ENCODE measurements at regions not wholly inside any gene's neighbourhood (a gene's known extent, or its start where the extent isn't known, plus 50 kb on each side); places are given as distances from the start of the nearest gene placed in this dataset.
"Not testable (repeated sequence)": the region's sequence is repeated elsewhere in the genome, so short reads cannot be mapped to it uniquely, and the experiment has no call there.

DNA sequence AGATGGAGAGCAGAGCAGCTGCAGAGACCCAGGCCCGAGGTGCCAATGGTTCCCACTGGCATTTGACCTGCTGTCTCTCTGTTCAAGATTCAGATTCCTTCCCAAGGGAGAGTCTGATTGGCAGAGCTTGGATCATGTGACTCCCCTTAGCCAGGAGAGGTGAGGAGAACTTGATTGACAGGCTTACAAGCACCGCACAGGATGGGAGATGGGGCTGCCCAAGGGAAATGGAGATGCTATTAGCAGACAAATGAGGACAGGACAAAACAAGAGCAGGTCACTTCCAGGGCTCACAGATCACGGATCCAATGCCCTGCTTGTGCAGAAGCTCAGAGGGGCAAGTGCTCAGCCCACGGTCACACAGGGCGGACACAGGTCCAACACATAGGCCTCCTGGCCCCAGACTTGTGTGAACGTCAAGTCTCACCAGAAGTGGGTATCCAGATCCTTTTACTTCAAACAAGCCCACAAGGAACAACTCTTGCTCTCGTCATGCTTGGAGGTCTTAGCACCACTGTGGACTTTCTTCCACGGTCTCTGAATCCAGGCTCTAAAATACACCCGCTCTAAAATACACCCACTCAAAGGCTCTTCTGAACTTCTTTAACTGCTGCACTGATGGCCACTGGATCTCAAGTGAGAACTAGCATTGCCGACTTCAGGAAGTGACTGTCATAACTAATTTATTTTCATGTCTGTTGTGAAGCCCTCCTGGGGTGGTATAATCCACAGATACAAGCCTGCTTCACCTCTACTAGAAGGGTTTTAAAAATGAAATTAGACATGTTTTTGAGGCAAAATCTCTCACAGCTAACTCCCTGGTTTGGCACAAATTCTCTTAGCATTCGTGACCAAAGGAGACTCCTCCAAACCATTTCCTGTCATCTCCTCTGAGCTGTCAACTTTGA is 274.9 kb downstream of the RRAGC start:
- H3K4me3 ChIP-seq (ENCODE audit: low read depth, low read length): no peak overlapping the region
- TF ChIP-seq, protein P1, sequence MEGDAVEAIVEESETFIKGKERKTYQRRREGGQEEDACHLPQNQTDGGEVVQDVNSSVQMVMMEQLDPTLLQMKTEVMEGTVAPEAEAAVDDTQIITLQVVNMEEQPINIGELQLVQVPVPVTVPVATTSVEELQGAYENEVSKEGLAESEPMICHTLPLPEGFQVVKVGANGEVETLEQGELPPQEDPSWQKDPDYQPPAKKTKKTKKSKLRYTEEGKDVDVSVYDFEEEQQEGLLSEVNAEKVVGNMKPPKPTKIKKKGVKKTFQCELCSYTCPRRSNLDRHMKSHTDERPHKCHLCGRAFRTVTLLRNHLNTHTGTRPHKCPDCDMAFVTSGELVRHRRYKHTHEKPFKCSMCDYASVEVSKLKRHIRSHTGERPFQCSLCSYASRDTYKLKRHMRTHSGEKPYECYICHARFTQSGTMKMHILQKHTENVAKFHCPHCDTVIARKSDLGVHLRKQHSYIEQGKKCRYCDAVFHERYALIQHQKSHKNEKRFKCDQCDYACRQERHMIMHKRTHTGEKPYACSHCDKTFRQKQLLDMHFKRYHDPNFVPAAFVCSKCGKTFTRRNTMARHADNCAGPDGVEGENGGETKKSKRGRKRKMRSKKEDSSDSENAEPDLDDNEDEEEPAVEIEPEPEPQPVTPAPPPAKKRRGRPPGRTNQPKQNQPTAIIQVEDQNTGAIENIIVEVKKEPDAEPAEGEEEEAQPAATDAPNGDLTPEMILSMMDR (IDR thresholded peaks at IDR 0.05; ENCODE audit: control insufficient read depth, extremely low read depth, insufficient read depth): no peak
- no peak for DNase-seq (ENCODE audit: low read depth)

DNA sequence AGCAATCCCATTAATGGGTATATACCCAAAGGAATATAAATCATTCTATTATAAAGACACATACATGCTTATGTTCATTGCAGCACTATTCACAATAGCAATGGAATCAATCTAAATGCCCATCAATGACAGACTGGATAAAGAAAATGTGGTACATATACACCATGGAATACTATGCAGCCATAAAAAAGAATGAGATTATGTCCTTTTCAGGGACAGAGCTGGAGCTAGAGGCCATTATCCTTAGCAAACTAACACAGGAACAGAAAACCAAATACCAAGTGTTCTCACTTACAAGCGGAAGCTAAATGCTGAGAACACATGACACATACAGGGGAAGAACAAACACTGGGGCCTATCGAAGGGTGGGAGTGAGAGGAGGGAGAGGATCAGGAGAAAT is 276.3 kb downstream of the RRAGC start:
- DNase-seq (ENCODE audit: low read depth); H3K4me3 ChIP-seq (ENCODE audit: low read depth, low read length): not testable (repeated sequence)

DNA sequence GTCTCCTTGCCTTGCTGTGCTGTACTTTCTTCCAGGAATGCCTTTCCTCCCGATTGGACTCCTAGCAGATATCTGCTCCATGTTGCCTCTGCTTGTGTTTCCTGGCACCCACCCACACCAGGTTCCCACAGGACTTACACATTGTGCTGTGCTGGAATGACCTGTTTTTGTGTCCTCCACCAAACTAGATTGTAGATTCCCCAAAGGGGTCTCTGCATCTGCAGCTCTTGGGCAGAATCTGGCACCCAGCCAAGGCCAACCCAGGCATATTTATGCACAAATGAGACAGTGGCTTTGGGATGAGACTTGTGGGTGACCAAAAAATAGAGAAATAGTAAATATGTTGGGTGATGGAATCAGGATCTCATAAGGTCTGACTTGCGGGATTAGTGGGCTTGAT is 278.2 kb downstream of the RRAGC start:
- TF ChIP-seq, protein P1 (IDR thresholded peaks at IDR 0.05; ENCODE audit: control insufficient read depth, extremely low read depth, insufficient read depth): no peak
- no peak overlapping the region for H3K4me3 ChIP-seq (ENCODE audit: low read depth, low read length)
- DNase-seq (ENCODE audit: low read depth): no peak

DNA sequence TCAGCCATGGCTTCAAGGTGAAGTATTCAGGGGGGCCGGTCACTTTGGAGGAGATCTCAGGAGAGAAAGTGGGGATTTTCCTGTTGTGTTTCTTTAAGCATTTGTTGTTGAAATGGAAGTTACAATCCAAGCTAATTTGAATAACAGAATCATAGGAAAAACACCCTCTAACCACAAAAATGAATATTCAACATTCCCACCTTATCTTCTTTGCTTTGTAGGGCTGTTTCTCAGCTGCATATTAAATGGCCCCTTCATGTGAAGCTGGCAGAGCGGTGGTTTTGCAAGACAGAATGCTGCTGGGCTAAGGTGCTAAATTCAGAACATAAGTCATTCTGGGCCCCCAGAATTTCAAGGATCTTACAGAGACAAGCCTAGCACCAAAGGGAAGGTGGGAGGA is 279.0 kb downstream of the RRAGC start:
- DNase-seq (ENCODE audit: low read depth): no peak
- TF ChIP-seq, protein P1 (IDR thresholded peaks at IDR 0.05; ENCODE audit: control insufficient read depth, extremely low read depth, insufficient read depth): no peak

DNA sequence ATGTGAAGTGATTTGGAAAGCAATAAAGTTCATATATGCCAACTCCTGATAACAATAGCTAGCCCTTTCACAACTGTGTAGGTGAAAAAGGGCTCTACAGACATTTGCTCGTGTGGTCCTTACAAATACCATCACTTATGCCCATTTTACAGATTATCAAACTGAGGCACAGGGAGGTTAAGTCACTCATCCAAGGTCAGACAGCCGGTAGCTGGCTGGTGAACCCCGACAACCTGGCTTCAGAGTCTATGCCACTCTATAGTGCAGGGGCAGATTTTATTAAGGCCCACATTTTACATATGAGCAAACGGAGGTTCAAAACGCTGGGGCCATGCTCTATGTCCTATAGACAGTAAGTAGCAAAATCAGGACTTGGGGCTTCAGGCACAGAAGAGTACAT is 280.5 kb downstream of the RRAGC start:
- no peak overlapping the region for H3K4me3 ChIP-seq (ENCODE audit: low read depth, low read length)
- DNase-seq (ENCODE audit: low read depth): no peak
- TF ChIP-seq, protein P1 (IDR thresholded peaks at IDR 0.05; ENCODE audit: control insufficient read depth, extremely low read depth, insufficient read depth): no peak

More for the DNA sequence above, 279.0 kb downstream of the RRAGC start:
- no peak overlapping the region for H3K4me3 ChIP-seq (ENCODE audit: low read depth, low read length)

DNA sequence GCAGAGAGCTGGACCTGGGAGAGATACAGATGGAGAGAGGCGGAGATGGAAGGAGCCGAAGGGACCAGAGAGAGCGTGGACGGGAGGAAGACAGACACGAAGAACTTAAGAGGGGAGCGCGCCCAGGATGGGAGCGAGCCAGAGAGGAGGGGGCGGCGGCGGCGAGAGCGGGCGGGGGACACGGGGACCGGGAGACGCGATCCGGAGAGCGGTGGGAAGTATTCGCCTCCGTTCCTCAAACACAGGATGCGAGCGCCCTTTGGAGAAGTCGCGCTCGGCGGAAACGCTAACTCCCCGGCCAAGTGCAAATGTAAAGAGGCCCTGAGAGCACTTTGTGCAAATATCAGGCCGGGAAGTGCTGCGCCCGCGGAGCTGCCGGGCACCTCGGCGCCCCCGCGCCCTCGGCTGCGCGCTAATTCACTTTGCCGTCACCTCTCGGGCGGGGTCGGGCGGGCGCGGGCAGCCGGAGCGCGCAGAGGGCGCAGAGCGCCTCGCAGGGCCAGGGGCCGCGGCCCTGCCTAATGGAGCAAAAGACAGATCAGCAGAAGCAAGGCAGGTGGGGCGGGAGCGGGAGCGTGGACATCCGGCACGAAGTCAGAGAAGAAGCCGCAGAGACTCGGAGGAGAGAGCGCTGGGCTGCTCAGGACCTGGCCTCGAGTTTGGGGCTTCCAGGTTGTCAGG is 281.2 kb downstream of the RRAGC start:
- no peak for DNase-seq (ENCODE audit: low read depth)
- TF ChIP-seq, protein P1 (IDR thresholded peaks at IDR 0.05; ENCODE audit: control insufficient read depth, extremely low read depth, insufficient read depth): no peak
- no peak overlapping the region for H3K4me3 ChIP-seq (ENCODE audit: low read depth, low read length)

DNA sequence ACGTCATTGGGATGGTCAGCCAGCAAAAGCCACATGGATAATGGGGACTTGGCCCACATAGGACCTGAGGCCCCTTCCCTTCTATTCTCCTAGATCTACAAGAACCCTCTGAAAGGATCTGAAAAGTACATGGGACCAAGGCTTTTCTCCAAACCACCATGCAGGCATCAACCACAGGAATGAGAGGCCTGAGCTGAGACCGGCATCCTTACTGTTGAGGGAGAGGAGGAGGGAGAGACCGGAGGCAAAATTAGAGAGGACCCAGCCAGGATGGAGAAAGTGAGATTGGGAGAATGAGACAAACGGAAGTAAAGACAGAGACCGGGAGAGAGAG is 281.7 kb downstream of the RRAGC start:
- no peak overlapping the region for H3K4me3 ChIP-seq (ENCODE audit: low read depth, low read length)
- TF ChIP-seq, protein P1 (IDR thresholded peaks at IDR 0.05; ENCODE audit: control insufficient read depth, extremely low read depth, insufficient read depth): no peak
- no peak for DNase-seq (ENCODE audit: low read depth)
